Keratinocyte (primary cell): ENCODE measurements at regions not wholly inside any gene's neighbourhood (a gene's known extent, or its start where the extent isn't known, plus 50 kb on each side); places are given as distances from the start of the nearest gene placed in this dataset.
A peak's percentile ranks its signal among the peaks of the same experiment; 100 is the strongest.

Experiments
- DNase-seq: peaks from one replicate; pipeline ENCODE4 v3.0.0-alpha.2; 2011; ENCODE audit warnings: low read depth, missing footprints, low spot score
- FAIRE-seq: peaks from 2 replicates; lab custom pipeline; 2011; peaks lifted over from hg19 to GRCh38; lab: Jason Lieb, UNC
- H2AFZ ChIP-seq: 2 replicates; pipeline ENCODE4 v1.6.0; 2012; ENCODE audit warnings: low read length, control low read depth, inconsistent platforms; ENCODE audit not compliant: control insufficient read depth
- H3K27ac ChIP-seq: 2 replicates; pipeline ENCODE4 v1.5.1; 2011; ENCODE audit warnings: low read length; ENCODE audit not compliant: control insufficient read depth, insufficient read depth
- H3K27me3 ChIP-seq: 3 replicates; pipeline ENCODE4 v1.6.0; 2011; ENCODE audit warnings: low read length; ENCODE audit not compliant: control insufficient read depth, insufficient read depth; ENCODE audit errors: extremely low read depth
- H3K36me3 ChIP-seq, 2 experiments: 2 replicates in 1 of 2; 3 replicates in 1 of 2; pipeline ENCODE4 v1.5.1; 2011; ENCODE audit warnings: low read length in 2 of 2, mild to moderate bottlenecking in 1 of 2; ENCODE audit not compliant: control insufficient read depth in 2 of 2, insufficient read depth in 2 of 2; ENCODE audit errors: extremely low read depth in 1 of 2
- H3K4me1 ChIP-seq: 3 replicates; pipeline ENCODE4 v1.5.1; 2011; ENCODE audit warnings: low read length; ENCODE audit not compliant: control insufficient read depth, insufficient read depth; ENCODE audit errors: extremely low read depth
- H3K4me2 ChIP-seq: 3 replicates; pipeline ENCODE4 v1.6.0; 2011; ENCODE audit warnings: low read depth, low read length; ENCODE audit not compliant: control insufficient read depth, insufficient read depth; ENCODE audit errors: extremely low read depth
- H3K4me3 ChIP-seq, 3 experiments: fragments of 200-600 bp in 1 of 3; sonication (generic) in 1 of 3; 2 replicates in 2 of 3; 3 replicates in 1 of 3; pipeline ENCODE4 v1.5.1; 2011 to 2016; ENCODE audit warnings: low read length in 3 of 3, mild to moderate bottlenecking in 3 of 3, control low read depth in 2 of 3, inconsistent platforms in 1 of 3, low read depth in 1 of 3, mixed read lengths in 1 of 3, mixed run types in 1 of 3, moderate library complexity in 1 of 3; ENCODE audit not compliant: control insufficient read depth in 2 of 3, insufficient read depth in 2 of 3; ENCODE audit errors: extremely low read depth in 1 of 3
- H3K79me2 ChIP-seq: 2 replicates; pipeline ENCODE4 v1.6.0; 2012; ENCODE audit warnings: low read length; ENCODE audit not compliant: control insufficient read depth, insufficient read depth
- H3K9ac ChIP-seq: 3 replicates; pipeline ENCODE4 v1.6.0; 2011; ENCODE audit warnings: low read length; ENCODE audit not compliant: control insufficient read depth, insufficient read depth; ENCODE audit errors: extremely low read depth
- H3K9me1 ChIP-seq: 3 replicates; pipeline ENCODE4 v1.6.0; 2011; ENCODE audit warnings: low read length; ENCODE audit not compliant: control insufficient read depth, insufficient read depth; ENCODE audit errors: extremely low read depth
- H3K9me3 ChIP-seq: 2 replicates; pipeline ENCODE4 v1.5.1; 2012; ENCODE audit warnings: low read depth, low read length; ENCODE audit not compliant: control insufficient read depth
- H4K20me1 ChIP-seq: 3 replicates; pipeline ENCODE4 v1.6.0; 2011; ENCODE audit warnings: low read length; ENCODE audit not compliant: control insufficient read depth, insufficient read depth; ENCODE audit errors: extremely low read depth
- EZH2 ChIP-seq: IDR thresholded peaks from one replicate; pipeline ENCODE4 v1.6.1; 2012; ENCODE audit warnings: inconsistent platforms, mild to moderate bottlenecking, low read length, moderate library complexity
- dilution Hi-C: fragments of 300-500 bp; cut with MboI; formaldehyde crosslinking; loops from one replicate; pipeline ENCODE4 v1.7.0; 2020; ENCODE audit warnings: low sequenced_read_pairs; ENCODE audit not compliant: extremely low pct_ligation_motif_present
- TF ChIP-seq, protein P1 (sequence below), 3 experiments: IDR thresholded peaks in 1 of 3; conservative IDR thresholded peaks in 1 of 3; optimal IDR thresholded peaks in 1 of 3; 2 replicates in 2 of 3; 3 replicates in 1 of 3; pipeline versions ENCODE3 to v1.5.1; 2011; ENCODE audit warnings: low read length in 3 of 3, mild to moderate bottlenecking in 3 of 3, moderate library complexity in 2 of 3, control low read depth in 1 of 3, inconsistent platforms in 1 of 3; ENCODE audit not compliant: insufficient read depth in 2 of 3; ENCODE audit errors: extremely low read depth in 1 of 3

- Histone ChIP-seq H3K36me3 (no peaks in the 10 kb centered on the region), H3K4me1 (no peaks in the 10 kb centered on the region), H4K20me1 (no peaks in the 10 kb centered on the region), H2AFZ (no peak overlapping the region), H3K79me2 (no peaks in the 10 kb centered on the region), H3K27me3 (peaks cover 6% of the 10 kb centered on the region), H3K4me3 (no peak overlapping the region), H3K9me3 (no peaks in the 10 kb centered on the region), H3K9me1 (no peaks in the 10 kb centered on the region), H3K27ac (no peak overlapping the region), H3K9ac (no peak overlapping the region), H3K4me2 (no peak overlapping the region)
- dilution Hi-C loops = no loop called here
- FAIRE-seq = no peak
- TF ChIP-seq, protein P1, sequence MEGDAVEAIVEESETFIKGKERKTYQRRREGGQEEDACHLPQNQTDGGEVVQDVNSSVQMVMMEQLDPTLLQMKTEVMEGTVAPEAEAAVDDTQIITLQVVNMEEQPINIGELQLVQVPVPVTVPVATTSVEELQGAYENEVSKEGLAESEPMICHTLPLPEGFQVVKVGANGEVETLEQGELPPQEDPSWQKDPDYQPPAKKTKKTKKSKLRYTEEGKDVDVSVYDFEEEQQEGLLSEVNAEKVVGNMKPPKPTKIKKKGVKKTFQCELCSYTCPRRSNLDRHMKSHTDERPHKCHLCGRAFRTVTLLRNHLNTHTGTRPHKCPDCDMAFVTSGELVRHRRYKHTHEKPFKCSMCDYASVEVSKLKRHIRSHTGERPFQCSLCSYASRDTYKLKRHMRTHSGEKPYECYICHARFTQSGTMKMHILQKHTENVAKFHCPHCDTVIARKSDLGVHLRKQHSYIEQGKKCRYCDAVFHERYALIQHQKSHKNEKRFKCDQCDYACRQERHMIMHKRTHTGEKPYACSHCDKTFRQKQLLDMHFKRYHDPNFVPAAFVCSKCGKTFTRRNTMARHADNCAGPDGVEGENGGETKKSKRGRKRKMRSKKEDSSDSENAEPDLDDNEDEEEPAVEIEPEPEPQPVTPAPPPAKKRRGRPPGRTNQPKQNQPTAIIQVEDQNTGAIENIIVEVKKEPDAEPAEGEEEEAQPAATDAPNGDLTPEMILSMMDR (optimal IDR thresholded peaks at IDR 0.05 in 1 of 3, IDR thresholded peaks at IDR 0.05 in 1 of 3, conservative IDR thresholded peaks at IDR 0.05 in 1 of 3; ENCODE audit: extremely low read depth in 1 of 3, insufficient read depth in 2 of 3, low read length in 3 of 3) = peak; percentile 66 to 91 (median 85)
- no peak for TF ChIP-seq EZH2
- no peak for DNase-seq
Measured at GRCh38 chr6:168884646-168885086, 369.0 kb downstream of the THBS2 start.

GRCh38 chr6:168884050-168884645 lies 369.5 kb downstream of the THBS2 start:
- H3K4me1 ChIP-seq = no peaks in the 10 kb centered on the region
- H3K9me3 ChIP-seq = no peaks in the 10 kb centered on the region
- dilution Hi-C loops = no loop called here
- H3K4me3 ChIP-seq = no peak overlapping the region
- H3K27me3 ChIP-seq = peaks cover 6% of the 10 kb centered on the region
- no peaks in the 10 kb centered on the region for H4K20me1 ChIP-seq
- no peak for TF ChIP-seq EZH2
- TF ChIP-seq, protein P1 (optimal IDR thresholded peaks at IDR 0.05 in 1 of 3, IDR thresholded peaks at IDR 0.05 in 1 of 3, conservative IDR thresholded peaks at IDR 0.05 in 1 of 3; ENCODE audit: extremely low read depth in 1 of 3, insufficient read depth in 2 of 3, low read length in 3 of 3) = no peak
- H2AFZ ChIP-seq = no peak overlapping the region
- H3K36me3 ChIP-seq = no peaks in the 10 kb centered on the region
- H3K9me1 ChIP-seq = no peaks in the 10 kb centered on the region
- H3K27ac ChIP-seq = no peak overlapping the region
- no peak overlapping the region for H3K4me2 ChIP-seq
- H3K79me2 ChIP-seq = no peaks in the 10 kb centered on the region
- H3K9ac ChIP-seq = no peak overlapping the region
- DNase-seq (no peak), FAIRE-seq (no peak)
